WI38 (cell line): ENCODE measurements at regions not wholly inside any gene's neighbourhood (a gene's known extent, or its start where the extent isn't known, plus 50 kb on each side); places are given as distances from the start of the nearest gene placed in this dataset.

Experiments
- H3K4me3 ChIP-seq: 2 replicates; pipeline ENCODE4 v1.5.1; 2011; ENCODE audit warnings: low read depth, mild to moderate bottlenecking, control low read depth, low read length
- CTCF ChIP-seq: IDR thresholded peaks from 2 replicates; pipeline ENCODE4 v1.5.1; 2012; ENCODE audit warnings: low read depth, mild to moderate bottlenecking, control low read depth, low read length

- H3K4me3 ChIP-seq: no peak overlapping the region
- no peak for TF ChIP-seq CTCF
These were observed 273.1 kb downstream of the KLF12 start for GRCh38 chr13:73861136-73861535.

- no peak for TF ChIP-seq CTCF
- no peak overlapping the region for H3K4me3 ChIP-seq
These were observed 273.7 kb downstream of the KLF12 start for GRCh38 chr13:73860501-73860900.

- no peak for TF ChIP-seq CTCF
- no peak overlapping the region for H3K4me3 ChIP-seq
These were observed 274.4 kb downstream of the KLF12 start for GRCh38 chr13:73859841-73860240.

GRCh38 chr13:73857106-73857505 is 277.1 kb downstream of the KLF12 start:
- H3K4me3 ChIP-seq: no peak overlapping the region
- no peak for TF ChIP-seq CTCF

GRCh38 chr13:73851104-73851503 is 283.1 kb downstream of the KLF12 start:
- no peak overlapping the region for H3K4me3 ChIP-seq
- no peak for TF ChIP-seq CTCF

DNA sequence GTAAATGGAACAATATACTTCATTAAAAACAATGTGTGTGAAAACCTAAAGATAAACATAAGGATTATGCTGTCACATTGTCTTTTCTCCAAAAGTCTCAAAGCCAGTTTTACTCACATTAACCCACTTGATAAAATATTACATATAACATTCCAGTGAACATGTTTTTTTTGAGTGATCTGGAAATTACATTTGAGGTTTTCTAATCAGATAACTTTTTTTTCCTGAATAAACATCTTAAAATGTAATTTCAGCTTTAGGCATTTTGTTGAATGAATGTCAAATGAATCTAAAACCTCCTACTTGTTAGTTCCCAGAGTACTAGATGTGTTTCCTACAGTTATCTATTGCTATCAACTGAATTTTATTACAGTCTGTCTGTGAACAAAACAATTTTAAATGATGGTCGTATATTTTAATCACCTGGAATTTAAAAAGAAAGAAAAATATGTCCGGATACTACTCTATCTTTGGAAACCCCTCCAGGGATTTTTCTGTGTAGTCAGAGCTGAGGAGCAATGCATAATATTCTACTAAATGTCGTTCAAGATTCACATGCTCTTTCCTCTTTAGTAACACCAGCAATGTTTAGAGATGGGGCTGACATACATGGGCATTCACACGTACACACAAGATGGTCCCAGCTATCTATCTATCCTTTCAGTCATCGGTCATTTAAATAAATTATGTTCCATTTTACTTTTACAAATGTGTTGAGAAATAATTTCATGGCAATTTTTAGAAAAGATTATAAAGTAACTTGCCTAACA is 283.9 kb downstream of the KLF12 start:
- no peak for TF ChIP-seq CTCF
- no peak overlapping the region for H3K4me3 ChIP-seq

DNA sequence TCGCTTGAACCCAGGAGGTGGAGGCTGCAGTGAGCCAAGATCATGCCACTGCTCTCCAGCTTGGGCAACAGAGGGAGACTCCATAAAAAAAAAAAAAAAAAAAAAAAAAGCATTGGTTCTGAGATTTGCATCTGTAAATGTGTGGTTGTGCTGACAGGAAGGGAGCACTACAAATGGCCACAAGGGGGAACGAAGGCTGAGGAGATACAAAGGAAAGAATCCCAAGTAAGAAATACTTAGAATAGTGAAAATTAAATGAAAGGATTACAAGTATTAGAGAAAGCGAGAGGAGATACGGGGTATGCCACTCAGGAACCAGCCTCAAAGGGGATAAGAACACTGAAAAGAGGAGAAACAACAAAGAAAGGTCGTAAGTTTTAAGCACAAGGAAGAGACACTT is 284.9 kb downstream of the KLF12 start:
- TF ChIP-seq CTCF: peak; percentile 39; the same call in 1 of the 2 replicates
- H3K4me3 ChIP-seq: no peak overlapping the region
